SK-N-MC (cell line): ENCODE measurements at regions not wholly inside any gene's neighbourhood (a gene's known extent, or its start where the extent isn't known, plus 50 kb on each side); places are given as distances from the start of the nearest gene placed in this dataset.
"Not testable (repeated sequence)": the region's sequence is repeated elsewhere in the genome, so short reads cannot be mapped to it uniquely, and the experiment has no call there.

Experiments used
- EZH2 ChIP-seq: fragments of 200-600 bp; sonication (generic); IDR thresholded peaks from one replicate; pipeline ENCODE4 v1.6.1; 2017; ENCODE audit warnings: antibody characterized with exemption
- POLR2AphosphoS5 ChIP-seq: IDR thresholded peaks from 2 replicates; pipeline ENCODE4 v1.6.1; 2012; ENCODE audit warnings: mild to moderate bottlenecking, low read depth, low read length, borderline replicate concordance

DNA sequence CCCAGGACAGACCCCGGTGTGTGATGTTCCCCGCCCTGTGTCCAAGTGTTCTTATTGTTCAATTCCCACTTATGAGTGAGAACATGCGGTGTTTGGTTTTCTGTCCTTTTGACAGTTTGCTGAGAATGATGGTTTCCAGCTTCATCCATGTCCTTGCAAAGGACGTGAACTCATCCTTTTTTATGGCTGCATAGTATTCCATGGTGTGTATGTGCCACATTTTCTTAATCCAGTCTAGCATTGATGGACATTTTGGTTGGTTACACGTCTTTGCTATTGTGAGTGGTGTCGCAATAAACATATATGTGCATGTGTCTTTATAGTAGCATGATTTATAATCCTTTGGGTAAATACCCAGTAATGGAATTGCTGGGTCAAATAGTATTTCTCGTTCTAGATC, 334.5 kb downstream of the GLUD2 start:
- not testable (repeated sequence) for TF ChIP-seq EZH2, POLR2AphosphoS5
